K562 (cell line): ENCODE measurements at regions not wholly inside any gene's neighbourhood (a gene's known extent, or its start where the extent isn't known, plus 50 kb on each side); places are given as distances from the start of the nearest gene placed in this dataset.

Experiments
- ATAC-seq: fragments of 200-7000 bp; cut with Tn5 transposase; 3 replicates; pipeline ENCODE4 v1.9.1; 2020; ENCODE audit warnings: moderate library complexity
- BruUV-seq: library from RNA; stranded (reverse); fragments of 400-500 nt; replicated peaks from 2 replicates; lab custom pipeline; 2021; lab: Mats Ljungman, UMichigan
- CTCF ChIA-PET: fragments of 300-600 bp; formaldehyde crosslinking; extraction: SDS; loops from one replicate; lab custom pipeline; 2021; ENCODE audit warnings: low intra/inter-chr PET ratio; lab: Yijun Ruan, JAX
- POLR2A ChIA-PET: fragments of 300-600, 350-650 bp; sonication (Branson Sonifier 250); formaldehyde crosslinking; extraction: SDS; loops from one replicate; lab custom pipeline; 2021; ENCODE audit warnings: antibody characterized with exemption, inconsistent platforms; lab: Yijun Ruan, JAX
- DNase-seq, 4 experiments: peaks; one replicate each; pipeline versions ENCODE4 v3.0.0 to v3.0.0-alpha.2; 2011 to 2018; ENCODE audit warnings: low spot score in 3 of 4, mixed read lengths in 3 of 4; ENCODE audit errors: extremely low read depth in 1 of 4
- FAIRE-seq: peaks from 2 replicates; lab custom pipeline; 2011; peaks lifted over from hg19 to GRCh38; lab: Jason Lieb, UNC
- H2AFZ ChIP-seq: 2 replicates; pipeline ENCODE4 v1.6.0; 2011; ENCODE audit warnings: low read depth, low read length, control low read depth, inconsistent platforms
- H3K27ac ChIP-seq: fragments of 200-600 bp; 3 replicates; pipeline ENCODE4 v1.8.0; 2011; ENCODE audit warnings: low read depth, mild to moderate bottlenecking, control low read depth, inconsistent platforms, low read length, moderate library complexity, mixed read lengths; ENCODE audit errors: extremely low read depth
- H3K27me3 ChIP-seq, 2 experiments: fragments of 300-600 bp in 1 of 2; 2 replicates in 1 of 2; 3 replicates in 1 of 2; pipeline versions ENCODE4 v1.6.0 to v1.8.0; 2011; ENCODE audit warnings: inconsistent platforms in 2 of 2, low read length in 2 of 2, mild to moderate bottlenecking in 1 of 2, mixed read lengths in 1 of 2, moderate library complexity in 1 of 2; ENCODE audit not compliant: control insufficient read depth in 2 of 2, insufficient read depth in 2 of 2
- H3K36me3 ChIP-seq: fragments of 300-600 bp; 3 replicates; pipeline ENCODE4 v1.8.0; 2011; ENCODE audit warnings: mild to moderate bottlenecking, low read length, inconsistent platforms; ENCODE audit not compliant: control insufficient read depth, insufficient read depth
- H3K4me1 ChIP-seq, 2 experiments: fragments of 200-600 bp in 1 of 2; replicated peaks in 1 of 2; 2 replicates in 1 of 2; 3 replicates in 1 of 2; pipeline versions ENCODE4 v1.5.1 to v1.8.0; 2011; ENCODE audit warnings: inconsistent platforms in 2 of 2, low read length in 2 of 2, mild to moderate bottlenecking in 1 of 2, mixed read lengths in 1 of 2, moderate library complexity in 1 of 2; ENCODE audit not compliant: control insufficient read depth in 2 of 2, insufficient read depth in 2 of 2
- H3K4me2 ChIP-seq: 2 replicates; pipeline ENCODE4 v1.6.1; 2011; ENCODE audit warnings: low read length, control low read depth, inconsistent platforms, mixed read lengths; ENCODE audit not compliant: insufficient read depth
- H3K4me3 ChIP-seq: fragments of 200-600 bp; sonication (generic), shearing (Covaris generic); 2 replicates; pipeline ENCODE4 v1.5.1; 2016; ENCODE audit warnings: control low read depth, inconsistent platforms
- H3K79me2 ChIP-seq: fragments of 200-600 bp; 3 replicates; pipeline ENCODE4 v1.8.0; 2011; ENCODE audit warnings: low read length, inconsistent platforms; ENCODE audit not compliant: control insufficient read depth, insufficient read depth
- H3K9ac ChIP-seq, 2 experiments: 2 replicates each; pipeline versions ENCODE4 v1.6.0 to v1.6.1; 2011; ENCODE audit warnings: low read depth in 2 of 2, low read length in 2 of 2, control low read depth in 1 of 2, inconsistent platforms in 1 of 2, mild to moderate bottlenecking in 1 of 2, mixed read lengths in 1 of 2; ENCODE audit not compliant: insufficient read depth in 1 of 2
- H3K9me1 ChIP-seq: one replicate; pipeline ENCODE4 v1.6.0; 2011; ENCODE audit warnings: inconsistent platforms, mild to moderate bottlenecking, low read length, moderate library complexity; ENCODE audit not compliant: control insufficient read depth, insufficient read depth
- H3K9me3 ChIP-seq: replicated peaks from 2 replicates; pipeline ENCODE4 v1.5.1; 2011; ENCODE audit warnings: low read depth, low read length, inconsistent platforms; ENCODE audit not compliant: control insufficient read depth, insufficient read depth
- H4K20me1 ChIP-seq: replicated peaks from 2 replicates; pipeline ENCODE4 v1.6.1; 2011; ENCODE audit warnings: low read length, inconsistent platforms, mixed read lengths; ENCODE audit not compliant: control insufficient read depth, insufficient read depth
- ARID1B ChIP-seq: fragments of 450-650 bp; IDR thresholded peaks from 2 replicates; pipeline ENCODE4 v1.6.1; 2016; ENCODE audit warnings: antibody characterized with exemption, mild to moderate bottlenecking, inconsistent platforms
- CUX1 ChIP-seq: fragments of 200-800 bp; sonication (Bioruptor generic); IDR thresholded peaks from 2 replicates; pipeline ENCODE4 v1.6.1; 2016; ENCODE audit warnings: missing genetic modification characterization, missing compliant biosample characterization
- KLF10 ChIP-seq: fragments of 250-450 bp; sonication (Bioruptor Pico); IDR thresholded peaks from 2 replicates; pipeline ENCODE4 v1.6.1; 2021; ENCODE audit warnings: matching md5 sums
- MLLT1 ChIP-seq, 2 experiments: fragments of 450-650 bp; IDR thresholded peaks; 2 replicates each; pipeline ENCODE4 v1.6.1; 2016
- POU5F1 ChIP-seq: fragments of 150-350 bp; IDR thresholded peaks from 2 replicates; pipeline ENCODE4 v1.6.1; 2014; ENCODE audit warnings: borderline replicate concordance, low read length, low read depth, mild to moderate bottlenecking; ENCODE audit not compliant: partially characterized antibody
- SMARCB1 ChIP-seq: IDR thresholded peaks from 2 replicates; pipeline ENCODE4 v1.6.1; 2011; ENCODE audit warnings: improper control_type of control experiment, low read depth; ENCODE audit not compliant: insufficient read length
- SRF ChIP-seq, 2 experiments: fragments of 250-450, 450-650 bp in 1 of 2; sonication (Bioruptor Pico) in 1 of 2; sonication (generic) in 1 of 2; formaldehyde crosslinking; IDR thresholded peaks; 2 replicates each; pipeline versions ENCODE4 v1.5.0 to v1.5.1; 2020 to 2022; ENCODE audit warnings: mild to moderate bottlenecking in 1 of 2, missing genetic modification reagents in 1 of 2
- ZNF146 ChIP-seq: IDR thresholded peaks from one replicate; pipeline ENCODE4 v1.6.1; 2018; ENCODE audit warnings: missing compliant biosample characterization; ENCODE audit not compliant: unreplicated experiment
- ZNF347 ChIP-seq: fragments of 450-650 bp; formaldehyde crosslinking; IDR thresholded peaks from 2 replicates; pipeline ENCODE4 v1.4.0; 2020; ENCODE audit warnings: low read depth, mild to moderate bottlenecking, moderate library complexity
- ZNF589 ChIP-seq: fragments of 200-800 bp; sonication (Bioruptor generic); IDR thresholded peaks from 2 replicates; pipeline ENCODE4 v1.6.1; 2016; ENCODE audit warnings: low read depth, missing genetic modification characterization, missing compliant biosample characterization
- ZNF668 ChIP-seq: fragments of 250-450 bp; sonication (Bioruptor Pico); IDR thresholded peaks from 2 replicates; pipeline ENCODE4 v1.8.0; 2022; ENCODE audit warnings: mild to moderate bottlenecking, inconsistent platforms
- WGBS: fragments of 100-300 bp; shearing (Covaris generic); methylation state at CpG from one replicate; pipeline ENCODE4 v1.1.6; 2016; ENCODE audit warnings: low coverage, mixed read lengths; ENCODE audit not compliant: insufficient coverage; ENCODE audit errors: missing lambda C conversion rate; 5-methylcytosine and 5-hydroxymethylcytosine counted together
- in situ Hi-C: fragments of 300-500 bp; cut with MboI; formaldehyde crosslinking; loops from 4 replicates; pipeline ENCODE4 v1.15.0; 2018; ENCODE audit warnings: inconsistent platforms, mixed read lengths
- intact Hi-C: fragments of 100-400 bp; cut with micrococcal nuclease; formaldehyde crosslinking; loops from 2 replicates; pipeline ENCODE4 v1.14.2; 2022
- TF ChIP-seq, protein P1 (sequence below): fragments of 250-450 bp; sonication (Bioruptor Pico); IDR thresholded peaks from 2 replicates; pipeline ENCODE4 v1.4.0; 2020; ENCODE audit warnings: mild to moderate bottlenecking, moderate library complexity
- TF ChIP-seq, protein P2 (sequence below), 3 experiments: IDR thresholded peaks in 2 of 3; conservative IDR thresholded peaks in 1 of 3; 2 replicates each; pipeline ENCODE4 v1.5.1; 2011 to 2012; ENCODE audit warnings: low read length in 3 of 3, mild to moderate bottlenecking in 3 of 3, control low read depth in 2 of 3, improper control_type of control experiment in 1 of 3, inconsistent platforms in 1 of 3, low read depth in 1 of 3, mixed read lengths in 1 of 3, moderate library complexity in 1 of 3; ENCODE audit not compliant: insufficient read depth in 2 of 3

DNA sequence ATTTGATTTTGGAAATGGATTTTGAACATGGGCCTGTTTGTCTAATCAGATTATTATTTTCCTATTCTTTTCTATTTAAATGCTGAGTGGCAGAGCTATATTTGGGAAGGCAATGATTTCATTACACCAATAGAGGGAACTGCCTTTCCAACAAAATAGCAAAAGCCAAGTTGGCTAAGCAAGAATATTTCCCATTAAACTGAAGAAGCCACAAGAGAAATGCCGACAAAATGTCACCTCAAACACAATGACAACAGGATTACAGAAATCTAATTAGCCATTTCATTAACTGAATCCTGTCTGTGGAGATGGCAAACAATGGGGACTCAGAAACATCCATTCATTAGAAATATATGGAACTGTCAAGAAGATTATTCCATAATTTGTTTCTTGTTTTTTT lies 1593.1 kb upstream of the RAG2 start:
- 20% methylated on average over 1 of the region's 1 CpG for WGBS
- POLR2A ChIA-PET, result no interaction called here
- CTCF ChIA-PET, result interaction anchor here (0.5 kb wide), 1 partner anchor 634 kb away, joined by 3 read pairs; no protein-coding TSS in a partner anchor
- ATAC-seq, result no peak
- no peaks in the 10 kb centered on the region for H3K9me3 ChIP-seq
- no peak overlapping the region for H3K4me2 ChIP-seq
- FAIRE-seq, result no peak
- in situ Hi-C loops, result no loop called here
- H3K36me3 ChIP-seq, result no peaks in the 10 kb centered on the region
- no peaks in the 10 kb centered on the region; a peak in 1 of 5 replicates for H3K4me1 ChIP-seq
- H2AFZ ChIP-seq, result no peak overlapping the region
- intact Hi-C loops, result no loop called here
- H3K79me2 ChIP-seq, result no peaks in the 10 kb centered on the region
- H3K9ac ChIP-seq, result no peak overlapping the region
- no peaks in the 10 kb centered on the region for H3K9me1 ChIP-seq
- no peak overlapping the region for H3K4me3 ChIP-seq
- no peak for DNase-seq
- no peaks in the 10 kb centered on the region for H4K20me1 ChIP-seq
- H3K27ac ChIP-seq, result no peak overlapping the region
- no peaks in the 10 kb centered on the region for H3K27me3 ChIP-seq
- no TSS peak for BruUV-seq
- no peak for TF ChIP-seq SMARCB1
- no peak for TF ChIP-seq ARID1B
- TF ChIP-seq ZNF668 (CRISPR knock-in tag), result no peak
- no peak for TF ChIP-seq ZNF589
- TF ChIP-seq ZNF146 (CRISPR knock-in tag), result no peak
- TF ChIP-seq CUX1, result no peak
- no peak for TF ChIP-seq POU5F1
- TF ChIP-seq KLF10 (CRISPR knock-in tag), result no peak
- no peak for TF ChIP-seq MLLT1 (IDR thresholded peaks at IDR 0.05)
- TF ChIP-seq, protein P1, sequence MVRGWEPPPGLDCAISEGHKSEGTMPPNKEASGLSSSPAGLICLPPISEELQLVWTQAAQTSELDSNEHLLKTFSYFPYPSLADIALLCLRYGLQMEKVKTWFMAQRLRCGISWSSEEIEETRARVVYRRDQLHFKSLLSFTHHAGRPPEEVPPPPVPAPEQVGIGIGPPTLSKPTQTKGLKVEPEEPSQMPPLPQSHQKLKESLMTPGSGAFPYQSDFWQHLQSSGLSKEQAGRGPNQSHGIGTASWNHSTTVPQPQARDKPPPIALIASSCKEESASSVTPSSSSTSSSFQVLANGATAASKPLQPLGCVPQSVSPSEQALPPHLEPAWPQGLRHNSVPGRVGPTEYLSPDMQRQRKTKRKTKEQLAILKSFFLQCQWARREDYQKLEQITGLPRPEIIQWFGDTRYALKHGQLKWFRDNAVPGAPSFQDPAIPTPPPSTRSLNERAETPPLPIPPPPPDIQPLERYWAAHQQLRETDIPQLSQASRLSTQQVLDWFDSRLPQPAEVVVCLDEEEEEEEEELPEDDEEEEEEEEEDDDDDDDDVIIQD (CRISPR knock-in tag), result no peak
- TF ChIP-seq ZNF347 (CRISPR knock-in tag), result no peak
- no peak for TF ChIP-seq SRF (CRISPR knock-in tag; IDR thresholded peaks at IDR 0.05)
- TF ChIP-seq, protein P2, sequence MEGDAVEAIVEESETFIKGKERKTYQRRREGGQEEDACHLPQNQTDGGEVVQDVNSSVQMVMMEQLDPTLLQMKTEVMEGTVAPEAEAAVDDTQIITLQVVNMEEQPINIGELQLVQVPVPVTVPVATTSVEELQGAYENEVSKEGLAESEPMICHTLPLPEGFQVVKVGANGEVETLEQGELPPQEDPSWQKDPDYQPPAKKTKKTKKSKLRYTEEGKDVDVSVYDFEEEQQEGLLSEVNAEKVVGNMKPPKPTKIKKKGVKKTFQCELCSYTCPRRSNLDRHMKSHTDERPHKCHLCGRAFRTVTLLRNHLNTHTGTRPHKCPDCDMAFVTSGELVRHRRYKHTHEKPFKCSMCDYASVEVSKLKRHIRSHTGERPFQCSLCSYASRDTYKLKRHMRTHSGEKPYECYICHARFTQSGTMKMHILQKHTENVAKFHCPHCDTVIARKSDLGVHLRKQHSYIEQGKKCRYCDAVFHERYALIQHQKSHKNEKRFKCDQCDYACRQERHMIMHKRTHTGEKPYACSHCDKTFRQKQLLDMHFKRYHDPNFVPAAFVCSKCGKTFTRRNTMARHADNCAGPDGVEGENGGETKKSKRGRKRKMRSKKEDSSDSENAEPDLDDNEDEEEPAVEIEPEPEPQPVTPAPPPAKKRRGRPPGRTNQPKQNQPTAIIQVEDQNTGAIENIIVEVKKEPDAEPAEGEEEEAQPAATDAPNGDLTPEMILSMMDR (IDR thresholded peaks at IDR 0.05 in 2 of 3, conservative IDR thresholded peaks at IDR 0.05 in 1 of 3; ENCODE audit: insufficient read depth in 2 of 3, low read depth in 1 of 3, low read length in 3 of 3), result no peak
